OCI-LY7 (cell line): ENCODE measurements at regions not wholly inside any gene's neighbourhood (a gene's known extent, or its start where the extent isn't known, plus 50 kb on each side); places are given as distances from the start of the nearest gene placed in this dataset.
A peak's percentile ranks its signal among the peaks of the same experiment; 100 is the strongest.
"Not testable (repeated sequence)": the region's sequence is repeated elsewhere in the genome, so short reads cannot be mapped to it uniquely, and the experiment has no call there.

Experiments used
- BruUV-seq: library from RNA; stranded (reverse); fragments of 400-500 nt; replicated peaks from 2 replicates; lab custom pipeline; 2021; lab: Mats Ljungman, UMichigan
- CTCF ChIA-PET: fragments of 300-600 bp; sonication (Branson Sonifier 250); formaldehyde crosslinking; loops from one replicate; lab custom pipeline; 2022; ENCODE audit warnings: antibody characterized with exemption; ENCODE audit not compliant: unreplicated experiment; lab: Charles Lee
- POLR2A ChIA-PET: fragments of 300-600 bp; sonication (Branson Sonifier 250); formaldehyde crosslinking; loops from one replicate; lab custom pipeline; 2022; ENCODE audit warnings: antibody characterized with exemption; lab: Charles Lee
- DNase-seq: peaks from one replicate; pipeline ENCODE4 v3.0.0-alpha.2; 2015; ENCODE audit warnings: low spot score
- H2AFZ ChIP-seq: fragments of 200-600 bp; sonication (generic), shearing (Covaris generic); 2 replicates; pipeline ENCODE4 v1.6.1; 2014; ENCODE audit warnings: mild to moderate bottlenecking, antibody characterized with exemption, low read length, moderate library complexity
- H3K27ac ChIP-seq: fragments of 200-600 bp; sonication (generic); 2 replicates; pipeline ENCODE4 v1.5.1; 2014; ENCODE audit warnings: mixed run types, low read depth, mild to moderate bottlenecking, moderate library complexity, low read length, inconsistent platforms; ENCODE audit not compliant: poor library complexity, severe bottlenecking
- H3K36me3 ChIP-seq: fragments of 200-600 bp; sonication (generic); 2 replicates; pipeline ENCODE4 v1.6.1; 2014; ENCODE audit warnings: mild to moderate bottlenecking, antibody characterized with exemption, low read length, moderate library complexity, mixed read lengths; ENCODE audit not compliant: insufficient read depth
- H3K4me1 ChIP-seq: fragments of 200-600 bp; sonication (generic); 2 replicates; pipeline ENCODE4 v1.5.1; 2014; ENCODE audit warnings: mild to moderate bottlenecking, low read length; ENCODE audit not compliant: insufficient read depth, poor library complexity, severe bottlenecking
- H3K4me2 ChIP-seq: fragments of 200-600 bp; sonication (generic); 2 replicates; pipeline ENCODE4 v1.6.1; 2014; ENCODE audit warnings: mild to moderate bottlenecking, low read length
- H3K4me3 ChIP-seq: fragments of 200-600 bp; sonication (generic); 2 replicates; pipeline ENCODE4 v1.5.1; 2014; ENCODE audit warnings: mild to moderate bottlenecking, low read depth, low read length; ENCODE audit not compliant: poor library complexity, severe bottlenecking
- H3K79me2 ChIP-seq: fragments of 200-600 bp; sonication (generic); 2 replicates; pipeline ENCODE4 v1.6.1; 2016; ENCODE audit warnings: low read depth, mild to moderate bottlenecking, low read length, moderate library complexity, mixed read lengths; ENCODE audit not compliant: insufficient read depth
- H3K9me2 ChIP-seq: fragments of 200-600 bp; sonication (generic); 2 replicates; pipeline ENCODE4 v1.6.1; 2016; ENCODE audit warnings: mild to moderate bottlenecking, low read length, mixed read lengths; ENCODE audit not compliant: insufficient read depth
- H3K9me3 ChIP-seq: fragments of 200-600 bp; sonication (generic); 2 replicates; pipeline ENCODE4 v1.6.1; 2014; ENCODE audit warnings: mild to moderate bottlenecking, mixed run types, low read length, mixed read lengths
- H4K20me1 ChIP-seq: fragments of 200-600 bp; sonication (generic); 2 replicates; pipeline ENCODE4 v1.6.1; 2014; ENCODE audit warnings: mild to moderate bottlenecking, antibody characterized with exemption, low read length, moderate library complexity, mixed read lengths; ENCODE audit not compliant: insufficient read depth
- intact Hi-C: fragments of 100-400 bp; cut with micrococcal nuclease; formaldehyde crosslinking; loops from one replicate; pipeline ENCODE4 v1.10.0; 2022; ENCODE audit not compliant: unreplicated experiment

- H3K27ac ChIP-seq, H3K4me3 ChIP-seq, H2AFZ ChIP-seq, intact Hi-C loops, DNase-seq, H3K4me2 ChIP-seq, POLR2A ChIA-PET, H3K36me3 ChIP-seq, H3K9me3 ChIP-seq, H3K9me2 ChIP-seq, H3K79me2 ChIP-seq, H3K4me1 ChIP-seq, H4K20me1 ChIP-seq, BruUV-seq, CTCF ChIA-PET: not testable (repeated sequence)
Measured at GRCh38 chr14:19300838-19301237, 133.3 kb downstream of the POTEG start.

GRCh38 chr14:19303844-19304243, 130.3 kb downstream of the POTEG start:
- not testable (repeated sequence) for H3K9me3 ChIP-seq, DNase-seq

GRCh38 chr14:19304442-19304841, 129.7 kb downstream of the POTEG start:
- DNase-seq, H3K9me2 ChIP-seq, POLR2A ChIA-PET, H3K4me3 ChIP-seq, BruUV-seq, H4K20me1 ChIP-seq, intact Hi-C loops, H3K9me3 ChIP-seq, CTCF ChIA-PET, H3K36me3 ChIP-seq, H3K79me2 ChIP-seq, H3K27ac ChIP-seq, H2AFZ ChIP-seq, H3K4me1 ChIP-seq, H3K4me2 ChIP-seq: not testable (repeated sequence)

More at GRCh38 chr14:19303844-19304243, 130.3 kb downstream of the POTEG start:
- H3K4me3 ChIP-seq, H3K79me2 ChIP-seq, H3K9me2 ChIP-seq, H3K27ac ChIP-seq, POLR2A ChIA-PET, H3K4me1 ChIP-seq, H2AFZ ChIP-seq, H3K36me3 ChIP-seq, H3K4me2 ChIP-seq, CTCF ChIA-PET, BruUV-seq, intact Hi-C loops, H4K20me1 ChIP-seq: not testable (repeated sequence)

- POLR2A ChIA-PET, H3K9me2 ChIP-seq, H3K9me3 ChIP-seq, H3K79me2 ChIP-seq, H4K20me1 ChIP-seq, H3K4me2 ChIP-seq, H2AFZ ChIP-seq, H3K27ac ChIP-seq, H3K4me3 ChIP-seq, BruUV-seq, H3K36me3 ChIP-seq, CTCF ChIA-PET, intact Hi-C loops, DNase-seq, H3K4me1 ChIP-seq: not testable (repeated sequence)
Measured at GRCh38 chr14:19304918-19305317, 129.2 kb downstream of the POTEG start.

- H3K9me3 ChIP-seq, BruUV-seq, H3K4me2 ChIP-seq, H3K9me2 ChIP-seq, H4K20me1 ChIP-seq, intact Hi-C loops, H3K4me1 ChIP-seq, H3K36me3 ChIP-seq, H3K27ac ChIP-seq, H3K79me2 ChIP-seq, DNase-seq, CTCF ChIA-PET, H3K4me3 ChIP-seq, H2AFZ ChIP-seq, POLR2A ChIA-PET: not testable (repeated sequence)
Measured at GRCh38 chr14:19305776-19306175, 128.4 kb downstream of the POTEG start.

GRCh38 chr14:19306405-19306804, 127.7 kb downstream of the POTEG start:
- H3K4me2 ChIP-seq, H3K27ac ChIP-seq, intact Hi-C loops, DNase-seq, H3K4me1 ChIP-seq, H3K9me3 ChIP-seq, H3K79me2 ChIP-seq, H3K4me3 ChIP-seq, H2AFZ ChIP-seq, CTCF ChIA-PET, H4K20me1 ChIP-seq, POLR2A ChIA-PET, H3K9me2 ChIP-seq, H3K36me3 ChIP-seq: not testable (repeated sequence)
- TSS peak; percentile 73 for BruUV-seq
